NCI-H1092 treated with DMSO at 0.1 percent for 48 hours (cell line): ENCODE measurements at regions not wholly inside any gene's neighbourhood (a gene's known extent, or its start where the extent isn't known, plus 50 kb on each side); places are given as distances from the start of the nearest gene placed in this dataset.

Experiments used
- DNase-seq: peaks from one replicate; lab custom pipeline; 2025; lab: John Stamatoyannopoulos, UW

- DNase-seq = no peak
These were observed 287.2 kb downstream of the YTHDC2 start for GRCh38 chr5:113800686-113801085.

GRCh38 chr5:113804264-113804663, 290.8 kb downstream of the YTHDC2 start:
- DNase-seq = no peak

DNA sequence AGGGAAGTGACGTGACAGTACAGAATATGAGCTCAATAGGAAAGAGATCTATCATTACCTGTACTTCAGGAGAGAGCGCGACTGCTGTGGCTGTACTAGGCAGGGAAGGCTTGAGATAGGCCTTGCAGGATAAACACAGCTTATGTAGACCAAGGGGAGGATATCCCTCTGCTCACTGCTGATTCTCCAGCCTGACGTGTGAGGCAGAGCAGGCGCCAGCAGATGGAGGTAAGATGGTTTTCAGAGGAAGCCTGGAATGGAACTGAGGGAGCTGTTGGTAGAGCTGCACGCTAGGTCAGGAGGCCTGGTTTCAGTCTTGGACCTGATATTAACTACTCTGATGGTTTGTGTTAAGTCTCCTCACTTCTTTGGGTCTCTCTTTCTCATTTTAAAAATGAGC, 291.4 kb downstream of the YTHDC2 start:
- DNase-seq = no peak

- peak; percentile 30 for DNase-seq
These were observed 292.8 kb downstream of the YTHDC2 start for GRCh38 chr5:113806250-113806649.

- DNase-seq = no peak
These were observed 293.4 kb downstream of the YTHDC2 start for GRCh38 chr5:113806904-113807303.

- peak; percentile 33 for DNase-seq
These were observed 294.0 kb downstream of the YTHDC2 start for GRCh38 chr5:113807427-113807991.

GRCh38 chr5:113808956-113809355, 295.5 kb downstream of the YTHDC2 start:
- DNase-seq = no peak

- DNase-seq = no peak
These were observed 296.1 kb downstream of the YTHDC2 start for GRCh38 chr5:113809626-113810025.

GRCh38 chr5:113813466-113813865, 300.0 kb downstream of the YTHDC2 start:
- no peak for DNase-seq

GRCh38 chr5:113817683-113818082, 304.2 kb downstream of the YTHDC2 start:
- no peak for DNase-seq

- DNase-seq = no peak
These were observed 310.2 kb downstream of the YTHDC2 start for GRCh38 chr5:113823696-113824095.

- no peak for DNase-seq
These were observed 310.8 kb downstream of the YTHDC2 start for GRCh38 chr5:113824307-113824706.

- no peak for DNase-seq
These were observed 311.7 kb downstream of the YTHDC2 start for GRCh38 chr5:113825176-113825575.

- DNase-seq = no peak
These were observed 333.4 kb downstream of the YTHDC2 start for GRCh38 chr5:113846941-113847340.

DNA sequence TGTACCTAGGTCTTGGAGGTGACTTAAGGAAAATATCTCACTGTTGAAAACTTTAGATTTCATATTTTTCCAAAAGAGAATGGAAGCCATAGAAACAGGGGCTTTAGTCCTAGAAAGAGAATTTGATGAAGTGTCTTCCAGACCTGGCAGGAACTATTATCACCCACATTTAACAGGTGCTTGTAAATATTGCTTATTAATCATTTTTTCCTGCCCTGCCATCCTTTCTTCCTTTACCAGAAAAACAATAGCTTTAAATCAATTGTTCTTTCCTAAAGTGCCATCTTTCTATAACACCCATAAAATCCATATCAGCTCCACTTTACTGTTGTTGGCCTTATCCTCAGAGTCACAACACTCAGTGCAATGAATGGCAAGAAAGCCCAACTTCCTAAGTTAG, 350.9 kb downstream of the YTHDC2 start:
- DNase-seq = no peak

DNA sequence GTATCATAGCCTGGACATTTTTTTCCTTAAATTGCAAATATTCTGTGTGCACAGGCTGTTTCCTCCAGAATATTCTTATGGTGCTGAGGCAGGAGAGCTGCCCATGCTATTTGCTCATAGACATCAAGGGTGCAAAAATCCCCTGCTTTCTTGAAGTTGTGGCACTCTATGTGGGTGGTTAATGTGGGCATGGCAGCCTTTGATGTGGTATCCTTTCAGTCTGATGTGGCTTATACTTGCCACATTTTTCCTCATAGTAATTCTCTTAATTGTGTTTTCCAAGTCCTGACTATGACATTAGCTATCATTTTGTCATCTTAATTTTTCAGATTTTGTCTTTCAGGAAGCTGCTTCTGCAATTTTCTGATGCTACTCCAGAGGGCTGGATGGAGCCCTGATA, 353.3 kb downstream of the YTHDC2 start:
- DNase-seq = no peak

GRCh38 chr5:113869611-113870010, 356.1 kb downstream of the YTHDC2 start:
- no peak for DNase-seq

DNA sequence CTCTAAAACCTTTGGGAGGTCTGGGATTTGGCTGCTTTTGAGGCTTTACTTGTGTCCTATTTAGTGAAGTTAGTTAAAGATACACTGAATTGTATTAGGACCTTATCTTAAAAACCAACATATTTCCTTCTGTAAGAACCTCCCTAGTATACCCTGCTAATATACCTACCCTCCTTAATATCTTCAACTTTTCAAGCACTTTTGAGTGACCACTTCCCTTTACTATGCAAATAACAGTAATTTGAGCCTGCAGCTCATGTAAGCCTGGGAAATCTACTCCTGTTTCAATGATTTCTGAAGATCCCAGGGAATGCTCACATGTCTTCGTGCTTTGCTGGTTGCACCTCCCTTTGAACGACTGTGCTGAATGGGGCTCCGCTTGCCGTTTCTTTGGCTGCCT, 358.5 kb downstream of the YTHDC2 start:
- no peak for DNase-seq

DNA sequence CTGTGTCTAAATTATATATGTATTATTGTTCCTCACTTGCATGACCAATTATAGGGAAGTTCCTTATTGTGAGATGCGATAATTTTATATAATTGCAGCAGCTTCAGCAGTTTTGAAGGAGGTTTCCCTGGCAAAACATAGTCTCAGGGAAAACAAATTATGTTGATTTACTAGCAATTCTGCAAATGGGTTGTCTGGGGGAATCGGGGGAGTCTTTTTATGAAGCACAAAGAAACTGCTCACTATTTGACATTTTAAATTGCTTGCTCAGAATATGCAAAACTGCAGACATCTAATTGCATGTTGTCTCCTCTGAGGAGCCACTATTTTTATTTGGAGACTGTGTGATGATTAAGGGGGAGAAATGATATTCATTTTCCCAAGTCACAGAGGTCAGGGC, 361.6 kb downstream of the YTHDC2 start:
- DNase-seq = no peak

DNA sequence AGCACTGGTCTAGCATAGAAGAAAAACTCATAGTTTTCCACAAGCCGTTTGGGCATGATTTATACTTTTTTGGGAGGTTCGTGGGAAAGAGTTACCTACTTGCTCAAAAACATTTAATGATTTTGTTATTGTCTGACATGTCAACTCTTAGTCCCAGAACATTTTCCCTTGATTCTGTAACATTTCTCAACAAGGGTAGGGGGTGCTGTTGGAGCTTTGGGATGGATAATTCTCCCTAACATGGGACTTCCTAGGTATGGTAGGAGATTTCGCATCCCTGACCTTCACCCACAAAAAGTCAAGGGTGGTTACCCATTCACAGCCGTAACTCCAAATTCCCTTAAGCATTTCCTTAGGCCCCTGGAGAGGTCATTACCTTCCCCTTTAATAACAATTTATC, 378.0 kb downstream of the YTHDC2 start:
- DNase-seq = no peak

- no peak for DNase-seq
These were observed 383.3 kb downstream of the YTHDC2 start for GRCh38 chr5:113896789-113897188.

- DNase-seq = no peak
These were observed 384.3 kb downstream of the YTHDC2 start for GRCh38 chr5:113897748-113898147.

DNA sequence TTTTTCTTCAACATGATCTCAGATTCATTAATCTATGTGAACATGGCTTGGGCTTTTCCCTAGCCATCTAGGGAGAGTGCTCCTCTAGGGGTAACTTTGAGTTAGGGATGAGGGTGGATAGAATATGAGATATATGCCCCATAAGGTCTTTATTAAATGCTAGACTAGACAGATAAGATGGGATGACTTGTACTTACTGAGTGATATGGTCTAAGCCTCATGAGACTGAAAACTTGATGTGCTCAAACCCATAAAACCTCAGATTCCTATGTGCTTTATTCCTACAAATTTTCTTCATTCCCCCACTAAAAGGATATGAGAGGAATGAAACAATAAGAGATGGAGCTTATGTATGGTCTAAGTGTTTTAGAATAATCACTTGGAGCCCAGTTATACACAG, 386.6 kb downstream of the YTHDC2 start:
- DNase-seq = no peak

GRCh38 chr5:113900816-113901215, 387.3 kb downstream of the YTHDC2 start:
- DNase-seq = no peak

- no peak for DNase-seq
These were observed 388.2 kb downstream of the YTHDC2 start for GRCh38 chr5:113901718-113902117.
